Endodermal cell (in vitro differentiated cells): ENCODE measurements at regions not wholly inside any gene's neighbourhood (a gene's known extent, or its start where the extent isn't known, plus 50 kb on each side); places are given as distances from the start of the nearest gene placed in this dataset.

ENCODE experiments used
- DNase-seq: peaks from one replicate; pipeline ENCODE4 v3.0.0-alpha.2; 2017
- H3K27ac ChIP-seq: 2 replicates; pipeline ENCODE4 v1.5.1; 2013; ENCODE audit warnings: mild to moderate bottlenecking, low read depth, low read length, moderate library complexity
- H3K27me3 ChIP-seq: 2 replicates; pipeline ENCODE4 v1.6.1; 2013; ENCODE audit warnings: mild to moderate bottlenecking, low read length, moderate library complexity; ENCODE audit not compliant: insufficient read depth, control insufficient read depth, poor library complexity, severe bottlenecking
- H3K36me3 ChIP-seq: 2 replicates; pipeline ENCODE4 v1.7.0; 2013; ENCODE audit warnings: mild to moderate bottlenecking, low read length, moderate library complexity; ENCODE audit not compliant: control insufficient read depth, insufficient read depth
- H3K4me1 ChIP-seq: one replicate; pipeline ENCODE4 v1.7.0; 2013; ENCODE audit warnings: low read length; ENCODE audit not compliant: control insufficient read depth, insufficient read depth
- H3K4me3 ChIP-seq: 2 replicates; pipeline ENCODE4 v1.5.1; 2013; ENCODE audit warnings: mild to moderate bottlenecking, low read length, moderate library complexity
- H3K9ac ChIP-seq: 2 replicates; pipeline ENCODE4 v1.6.1; 2013; ENCODE audit warnings: mild to moderate bottlenecking, low read length, moderate library complexity; ENCODE audit not compliant: poor library complexity, severe bottlenecking; ENCODE audit errors: extremely low read depth
- H3K9me3 ChIP-seq: 2 replicates; pipeline ENCODE4 v1.6.1; 2013; ENCODE audit warnings: mild to moderate bottlenecking, low read length, moderate library complexity; ENCODE audit not compliant: control insufficient read depth
- H3K27ac Mint-ChIP-seq: 2 replicates; pipeline ENCODE4 v1.8.0; 2020; ENCODE audit warnings: mixed read lengths
- H3K27me3 Mint-ChIP-seq: 2 replicates; pipeline ENCODE4 v1.8.0; 2021; ENCODE audit warnings: mild to moderate bottlenecking, mixed read lengths; ENCODE audit not compliant: insufficient read depth
- H3K36me3 Mint-ChIP-seq: 2 replicates; pipeline ENCODE4 v1.8.0; 2020; ENCODE audit warnings: low read depth, mixed read lengths
- H3K4me1 Mint-ChIP-seq: 2 replicates; pipeline ENCODE4 v1.8.0; 2020; ENCODE audit warnings: mixed read lengths
- H3K4me3 Mint-ChIP-seq: 2 replicates; pipeline ENCODE4 v1.8.0; 2020; ENCODE audit warnings: mild to moderate bottlenecking, moderate library complexity, mixed read lengths
- H3K9me3 Mint-ChIP-seq: 2 replicates; pipeline ENCODE4 v1.8.0; 2020; ENCODE audit warnings: mild to moderate bottlenecking, mixed read lengths
- CTCF ChIP-seq: fragments of 200-600 bp; sonication (generic); conservative IDR thresholded peaks from 2 replicates; pipeline ENCODE4 v1.5.0; 2021; ENCODE audit warnings: antibody characterized with exemption, mild to moderate bottlenecking
- WGBS, 2 experiments: methylation state at CpG; one replicate each; pipeline versions ENCODE4 v1.1.5 to v1.1.7; 2013; ENCODE audit warnings: missing lambda C conversion rate in 2 of 2, mixed read lengths in 1 of 2; ENCODE audit not compliant: insufficient coverage in 1 of 2, insufficient read length in 1 of 2; 5-methylcytosine and 5-hydroxymethylcytosine counted together

- H3K27me3 Mint-ChIP-seq: no peaks in the 10 kb centered on the region
- H3K27ac Mint-ChIP-seq: no peak overlapping the region
- 89 to 92% methylated on average over 3 to 4 of the region's 4 CpGs for WGBS, 2 experiments
- Histone ChIP-seq H3K4me3 (no peak overlapping the region), H3K36me3 (no peaks in the 10 kb centered on the region), H3K27me3 (no peaks in the 10 kb centered on the region), H3K9ac (no peak overlapping the region), H3K27ac (no peak overlapping the region), H3K4me1 (peaks cover 7% of the 10 kb centered on the region), H3K9me3 (no peaks in the 10 kb centered on the region)
- TF ChIP-seq CTCF: no peak
- DNase-seq: no peak
- no peak overlapping the region for H3K4me3 Mint-ChIP-seq
- no peaks in the 10 kb centered on the region for H3K36me3 Mint-ChIP-seq
- H3K4me1 Mint-ChIP-seq: peaks cover 15% of the 10 kb centered on the region
- H3K9me3 Mint-ChIP-seq: peaks cover 14% of the 10 kb centered on the region
Measured at GRCh38 chr14:61941421-61942150, 179.4 kb downstream of the SNAPC1 start.

- Histone ChIP-seq H3K9me3 (no peaks in the 10 kb centered on the region), H3K9ac (no peak overlapping the region), H3K4me3 (no peak overlapping the region), H3K27me3 (no peaks in the 10 kb centered on the region), H3K36me3 (no peaks in the 10 kb centered on the region), H3K27ac (no peak overlapping the region), H3K4me1 (no peaks in the 10 kb centered on the region)
- Mint-ChIP-seq H3K9me3 (peaks cover 14% of the 10 kb centered on the region), H3K4me1 (no peaks in the 10 kb centered on the region), H3K27ac (no peak overlapping the region), H3K36me3 (no peaks in the 10 kb centered on the region), H3K4me3 (no peak overlapping the region), H3K27me3 (no peaks in the 10 kb centered on the region)
- WGBS, 2 experiments: 90 to 94% methylated on average over 5 to 6 of the region's 6 CpGs
- TF ChIP-seq CTCF: no peak
- DNase-seq: no peak
Measured at GRCh38 chr14:61948376-61948775, 186.2 kb downstream of the SNAPC1 start.

GRCh38 chr14:61950340-61950739 is 188.1 kb downstream of the SNAPC1 start:
- Mint-ChIP-seq H3K4me3 (no peak overlapping the region), H3K27ac (no peak overlapping the region), H3K36me3 (no peaks in the 10 kb centered on the region), H3K4me1 (no peaks in the 10 kb centered on the region), H3K27me3 (no peaks in the 10 kb centered on the region), H3K9me3 (peaks cover 2% of the 10 kb centered on the region)
- H3K4me1 ChIP-seq: no peaks in the 10 kb centered on the region
- no peak overlapping the region for H3K4me3 ChIP-seq
- H3K36me3 ChIP-seq: no peaks in the 10 kb centered on the region
- WGBS, 2 experiments: 96 to 100% methylated on average over 2 to 3 of the region's 3 CpGs
- H3K9me3 ChIP-seq: no peaks in the 10 kb centered on the region
- H3K27ac ChIP-seq: no peak overlapping the region
- no peak for DNase-seq
- H3K9ac ChIP-seq: no peak overlapping the region
- H3K27me3 ChIP-seq: no peaks in the 10 kb centered on the region
- TF ChIP-seq CTCF: no peak
